Thoracic aorta (tissue), 2 donors: ENCODE measurements at regions not wholly inside any gene's neighbourhood (a gene's known extent, or its start where the extent isn't known, plus 50 kb on each side); places are given as distances from the start of the nearest gene placed in this dataset.
"Not testable (repeated sequence)": the region's sequence is repeated elsewhere in the genome, so short reads cannot be mapped to it uniquely, and the experiment has no call there.

Source experiments
- ATAC-seq: fragments of 150-250 bp; one replicate; pipeline ENCODE4 v1.8.0; 2017; ENCODE audit warnings: low read depth; ENCODE audit not compliant: insufficient number of reproducible peaks, low FRiP score
- DNase-seq: peaks from one replicate; pipeline ENCODE4 v3.0.0-alpha.2; 2020; ENCODE audit warnings: low spot score
- H3K27ac ChIP-seq, 2 donors: fragments of 200-600 bp; sonication (generic); 1 replicate in 1 of 2; 2 replicates in 1 of 2; pipeline ENCODE4 v1.5.1; 2016; ENCODE audit warnings: mild to moderate bottlenecking in 2 of 2, moderate library complexity in 2 of 2
- H3K27me3 ChIP-seq: fragments of 200-600 bp; sonication (generic); replicated peaks from 2 replicates; pipeline ENCODE4 v1.6.0; 2016; ENCODE audit warnings: mild to moderate bottlenecking; ENCODE audit not compliant: insufficient read depth
- H3K36me3 ChIP-seq: fragments of 200-600 bp; sonication (generic); one replicate; pipeline ENCODE4 v1.5.1; 2016
- H3K4me1 ChIP-seq, 2 donors: fragments of 200-600 bp; sonication (generic); 1 replicate in 1 of 2; 2 replicates in 1 of 2; pipeline versions ENCODE4 v1.5.1 to v1.6.0; 2016; ENCODE audit warnings: low read depth in 2 of 2, mild to moderate bottlenecking in 1 of 2; ENCODE audit not compliant: control insufficient read depth in 1 of 2
- H3K4me3 ChIP-seq: fragments of 200-600 bp; sonication (generic); 2 replicates; pipeline ENCODE4 v1.5.1; 2016; ENCODE audit warnings: mild to moderate bottlenecking
- H3K9me3 ChIP-seq: fragments of 200-600 bp; sonication (generic); 2 replicates; pipeline ENCODE4 v1.5.1; 2016
- CTCF ChIP-seq: fragments of 200-600 bp; sonication (generic); IDR thresholded peaks from one replicate; pipeline ENCODE4 v1.5.1; 2019; ENCODE audit warnings: antibody characterized with exemption

GRCh38 chr7:97439637-97440214 is 292.2 kb upstream of the TAC1 start:
- Histone ChIP-seq H3K4me3 (no peak overlapping the region), H3K27ac (no peak overlapping the region), H3K4me1 (no peaks in the 10 kb centered on the region), H3K27me3 (no peaks in the 10 kb centered on the region), H3K9me3 (peaks cover 14% of the 10 kb centered on the region), H3K36me3 (no peaks in the 10 kb centered on the region)
- DNase-seq (no peak), ATAC-seq (no peak)
- TF ChIP-seq CTCF, result no peak

- DNase-seq (no peak), ATAC-seq (no peak)
- Histone ChIP-seq H3K4me3 (no peak overlapping the region), H3K27me3 (no peaks in the 10 kb centered on the region), H3K9me3 (no peaks in the 10 kb centered on the region), H3K36me3 (no peaks in the 10 kb centered on the region), H3K27ac (no peak overlapping the region), H3K4me1 (no peaks in the 10 kb centered on the region)
- no peak for TF ChIP-seq CTCF
Measured at GRCh38 chr7:97446361-97446760, 285.5 kb upstream of the TAC1 start.

GRCh38 chr7:97449448-97449847 is 282.4 kb upstream of the TAC1 start:
- ATAC-seq, result not testable (repeated sequence)

GRCh38 chr7:97450516-97450915 is 281.4 kb upstream of the TAC1 start:
- no peak for ATAC-seq
- Histone ChIP-seq H3K4me1 (no peaks in the 10 kb centered on the region), H3K9me3 (no peaks in the 10 kb centered on the region), H3K27ac (no peak overlapping the region), H3K27me3 (no peaks in the 10 kb centered on the region), H3K36me3 (no peaks in the 10 kb centered on the region), H3K4me3 (no peak overlapping the region)
- TF ChIP-seq CTCF, result no peak
- no peak for DNase-seq

More at GRCh38 chr7:97449448-97449847, 282.4 kb upstream of the TAC1 start:
- H3K36me3 ChIP-seq, H3K9me3 ChIP-seq, DNase-seq, H3K27me3 ChIP-seq, H3K27ac ChIP-seq, H3K4me1 ChIP-seq, H3K4me3 ChIP-seq: not testable (repeated sequence)

- no peak for TF ChIP-seq CTCF
- H3K4me3 ChIP-seq, result no peak overlapping the region
- H3K36me3 ChIP-seq, result no peaks in the 10 kb centered on the region
- H3K4me1 ChIP-seq, result no peaks in the 10 kb centered on the region
- DNase-seq (no peak), ATAC-seq (no peak)
- H3K27me3 ChIP-seq, result no peaks in the 10 kb centered on the region
- H3K27ac ChIP-seq, result no peak overlapping the region
- no peaks in the 10 kb centered on the region for H3K9me3 ChIP-seq
Measured at GRCh38 chr7:97454636-97455035, 277.2 kb upstream of the TAC1 start.

GRCh38 chr7:97457054-97457453 is 274.8 kb upstream of the TAC1 start:
- no peak for ATAC-seq
- no peak for DNase-seq
- Histone ChIP-seq H3K4me3 (no peak overlapping the region), H3K9me3 (no peaks in the 10 kb centered on the region), H3K4me1 (no peaks in the 10 kb centered on the region), H3K27ac (no peak overlapping the region), H3K36me3 (no peaks in the 10 kb centered on the region), H3K27me3 (no peaks in the 10 kb centered on the region)
- no peak for TF ChIP-seq CTCF
